ENCODE measurements at regions not wholly inside any gene's neighbourhood (a gene's known extent, or its start where the extent isn't known, plus 50 kb on each side); places are given as distances from the start of the nearest gene placed in this dataset.

GRCh38 chr10:8380833-8381496 is 326.5 kb downstream of the GATA3 start:
- TF ChIP-seq CTCF (IDR thresholded peaks at IDR 0.05) (no peak), POLR2A (IDR thresholded peaks at IDR 0.05) (no peak), POLR2AphosphoS5 (IDR thresholded peaks at IDR 0.05) (no peak), EP300 (IDR thresholded peaks at IDR 0.05) (no peak)
